GM18519 (cell line): ENCODE measurements at regions not wholly inside any gene's neighbourhood (a gene's known extent, or its start where the extent isn't known, plus 50 kb on each side); places are given as distances from the start of the nearest gene placed in this dataset.

Source experiments
- ATAC-seq: cut with Tn5 transposase; IDR thresholded peaks from one replicate; pipeline ENCODE4 v1.9.1; 2021; ENCODE audit warnings: mild to moderate bottlenecking, moderate library complexity; ENCODE audit not compliant: unreplicated experiment, low FRiP score

- ATAC-seq = no peak
These were observed 1197.3 kb downstream of the SORCS3 start for GRCh38 chr10:105838392-105838791.

- peak; percentile 96 for ATAC-seq
These were observed 1196.9 kb downstream of the SORCS3 start for GRCh38 chr10:105837951-105838350.

GRCh38 chr10:105834261-105835059 is 1193.4 kb downstream of the SORCS3 start:
- ATAC-seq = no peak

- ATAC-seq = peak; percentile 59
These were observed 1186.0 kb downstream of the SORCS3 start for GRCh38 chr10:105827133-105827532.

- no peak for ATAC-seq
These were observed 1167.0 kb downstream of the SORCS3 start for GRCh38 chr10:105807935-105808587.

GRCh38 chr10:105803206-105803605 is 1162.1 kb downstream of the SORCS3 start:
- no peak for ATAC-seq

- no peak for ATAC-seq
These were observed 1159.6 kb downstream of the SORCS3 start for GRCh38 chr10:105800641-105801040.

GRCh38 chr10:105798328-105798889 is 1157.3 kb downstream of the SORCS3 start:
- ATAC-seq = no peak

GRCh38 chr10:105797234-105797890 is 1156.3 kb downstream of the SORCS3 start:
- peak; percentile 74 for ATAC-seq

GRCh38 chr10:105793071-105793470 is 1152.0 kb downstream of the SORCS3 start:
- no peak for ATAC-seq

- no peak for ATAC-seq
These were observed 1144.6 kb downstream of the SORCS3 start for GRCh38 chr10:105785721-105786120.

- ATAC-seq = no peak
These were observed 1142.9 kb downstream of the SORCS3 start for GRCh38 chr10:105783936-105784483.

GRCh38 chr10:105774881-105775280 is 1133.8 kb downstream of the SORCS3 start:
- no peak for ATAC-seq

- ATAC-seq = no peak
These were observed 1133.3 kb downstream of the SORCS3 start for GRCh38 chr10:105774351-105774750.

GRCh38 chr10:105770524-105771212 is 1129.6 kb downstream of the SORCS3 start:
- ATAC-seq = no peak

GRCh38 chr10:105769248-105770184 is 1128.4 kb downstream of the SORCS3 start:
- ATAC-seq = no peak

GRCh38 chr10:105763611-105764010 is 1122.5 kb downstream of the SORCS3 start:
- ATAC-seq = no peak

GRCh38 chr10:105761576-105762260 is 1120.6 kb downstream of the SORCS3 start:
- ATAC-seq = no peak

- ATAC-seq = no peak
These were observed 1118.6 kb downstream of the SORCS3 start for GRCh38 chr10:105759669-105760068.
